ENCODE measurements at regions not wholly inside any gene's neighbourhood (a gene's known extent, or its start where the extent isn't known, plus 50 kb on each side); places are given as distances from the start of the nearest gene placed in this dataset.
A peak's percentile ranks its signal among the peaks of the same experiment; 100 is the strongest.

- TF ChIP-seq POLR2AphosphoS5 (IDR thresholded peaks at IDR 0.05) (peak in 1 of 3 donors; percentile 45), POLR2A (IDR thresholded peaks at IDR 0.05) (no peak)
- Histone ChIP-seq H3K27me3 (no peaks in the 10 kb centered on the region), H3K4me3 (peak overlapping the region in 1 of 3 donors; percentile 37), H3K36me3 (no peaks in the 10 kb centered on the region), H3K9me3 (no peaks in the 10 kb centered on the region), H3K27ac (peak overlapping the region; percentile 84 to 97), H3K4me1 (peaks cover 0 to 7% of the 10 kb centered on the region in 2 donors)
- intact Hi-C loops (cut with DNase I; ENCODE audit: low total_unique reads), result no loop called here
- DNase-seq (ENCODE audit: low spot score in 2 of 2), result peak; percentile 63 to 79
Measured at GRCh38 chr20:17835240-17835933, 133.2 kb downstream of the SNX5 start.

GRCh38 chr20:17834804-17835203 lies 133.8 kb downstream of the SNX5 start:
- no peak for DNase-seq (ENCODE audit: low spot score in 2 of 2)
- no peaks in the 10 kb centered on the region for H3K36me3 ChIP-seq
- H3K27me3 ChIP-seq, result no peaks in the 10 kb centered on the region
- TF ChIP-seq CTCF (IDR thresholded peaks at IDR 0.05), result no peak
- no peak for TF ChIP-seq POLR2AphosphoS5 (IDR thresholded peaks at IDR 0.05)
- TF ChIP-seq POLR2A (IDR thresholded peaks at IDR 0.05), result no peak
- H3K9me3 ChIP-seq, result no peaks in the 10 kb centered on the region
- H3K27ac ChIP-seq, result peak overlapping the region; percentile 84 to 97
- peaks cover 0 to 7% of the 10 kb centered on the region in 2 donors for H3K4me1 ChIP-seq
- no peak overlapping the region for H3K4me3 ChIP-seq
- intact Hi-C loops (cut with DNase I; ENCODE audit: low total_unique reads), result no loop called here

- H3K9me3 ChIP-seq, result no peaks in the 10 kb centered on the region
- no peak for DNase-seq (ENCODE audit: low spot score in 2 of 2)
- H3K4me1 ChIP-seq, result peaks cover 0 to 7% of the 10 kb centered on the region in 2 donors
- H3K36me3 ChIP-seq, result no peaks in the 10 kb centered on the region
- no peaks in the 10 kb centered on the region for H3K27me3 ChIP-seq
- H3K27ac ChIP-seq, result no peak overlapping the region
- intact Hi-C loops (cut with DNase I; ENCODE audit: low total_unique reads), result no loop called here
- no peak for TF ChIP-seq POLR2A (IDR thresholded peaks at IDR 0.05)
- TF ChIP-seq POLR2AphosphoS5 (IDR thresholded peaks at IDR 0.05), result no peak
- TF ChIP-seq CTCF (IDR thresholded peaks at IDR 0.05), result no peak
- no peak overlapping the region for H3K4me3 ChIP-seq
Measured at GRCh38 chr20:17833036-17833674, 133.4 kb downstream of the BANF2 start.

GRCh38 chr20:17832236-17832915 lies 132.6 kb downstream of the BANF2 start:
- Histone ChIP-seq H3K4me1 (peaks cover 0 to 7% of the 10 kb centered on the region in 2 donors), H3K36me3 (no peaks in the 10 kb centered on the region), H3K4me3 (no peak overlapping the region), H3K27me3 (no peaks in the 10 kb centered on the region), H3K27ac (no peak overlapping the region), H3K9me3 (no peaks in the 10 kb centered on the region)
- no peak for DNase-seq (ENCODE audit: low spot score in 2 of 2)
- intact Hi-C loops (cut with DNase I; ENCODE audit: low total_unique reads), result no loop called here
- no peak for TF ChIP-seq POLR2A (IDR thresholded peaks at IDR 0.05)
- no peak for TF ChIP-seq CTCF (IDR thresholded peaks at IDR 0.05)
- no peak for TF ChIP-seq POLR2AphosphoS5 (IDR thresholded peaks at IDR 0.05)

- no peaks in the 10 kb centered on the region for H3K9me3 ChIP-seq
- intact Hi-C loops (cut with DNase I; ENCODE audit: low total_unique reads), result no loop called here
- H3K36me3 ChIP-seq, result no peaks in the 10 kb centered on the region
- H3K4me3 ChIP-seq, result no peak overlapping the region
- no peak for TF ChIP-seq POLR2AphosphoS5 (IDR thresholded peaks at IDR 0.05)
- TF ChIP-seq POLR2A (IDR thresholded peaks at IDR 0.05), result no peak
- TF ChIP-seq CTCF (IDR thresholded peaks at IDR 0.05), result no peak
- H3K27me3 ChIP-seq, result no peaks in the 10 kb centered on the region
- H3K27ac ChIP-seq, result no peak overlapping the region
- no peak for DNase-seq (ENCODE audit: low spot score in 2 of 2)
- no peaks in the 10 kb centered on the region for H3K4me1 ChIP-seq
Measured at GRCh38 chr20:17828598-17829144, 128.9 kb downstream of the BANF2 start.

Measured in breast epithelium (tissue), 4 donors.